AG09319 (cell line): ENCODE measurements at regions not wholly inside any gene's neighbourhood (a gene's known extent, or its start where the extent isn't known, plus 50 kb on each side); places are given as distances from the start of the nearest gene placed in this dataset.

Experiments
- DNase-seq: peaks from one replicate; pipeline ENCODE4 v3.0.0-alpha.2; 2010; ENCODE audit warnings: low read depth; ENCODE audit errors: extremely low read depth
- CTCF ChIP-seq: IDR thresholded peaks from 2 replicates; pipeline ENCODE4 v1.5.1; 2011; ENCODE audit warnings: low read depth, mild to moderate bottlenecking, inconsistent platforms, low read length, moderate library complexity

GRCh38 chr17:36878216-36878615, 59.1 kb upstream of the LHX1 start:
- DNase-seq = no peak
- TF ChIP-seq CTCF = no peak

GRCh38 chr17:36879027-36879426, 58.2 kb upstream of the LHX1 start:
- no peak for TF ChIP-seq CTCF
- no peak for DNase-seq

- TF ChIP-seq CTCF = no peak
- DNase-seq = no peak
These were observed 57.6 kb upstream of the LHX1 start for GRCh38 chr17:36879624-36880131.

GRCh38 chr17:36880268-36880905, 56.9 kb upstream of the LHX1 start:
- no peak for DNase-seq
- no peak for TF ChIP-seq CTCF

GRCh38 chr17:36881323-36881722, 56.0 kb upstream of the LHX1 start:
- no peak for TF ChIP-seq CTCF
- DNase-seq = no peak

GRCh38 chr17:36884495-36885152, 52.7 kb upstream of the LHX1 start:
- DNase-seq = no peak
- TF ChIP-seq CTCF = no peak

GRCh38 chr17:36885153-36885735, 52.0 kb upstream of the LHX1 start:
- no peak for TF ChIP-seq CTCF
- DNase-seq = no peak
